BLaER1 treated with 17β-estradiol and CSF1 and Interleukin-3, amounts not matched to agents 10 nM and 100 nM (cell line): ENCODE measurements at regions not wholly inside any gene's neighbourhood (a gene's known extent, or its start where the extent isn't known, plus 50 kb on each side); places are given as distances from the start of the nearest gene placed in this dataset.

ENCODE experiments used
- H3K27ac ChIP-seq, 11 experiments: shearing (Covaris generic); formaldehyde crosslinking; 2 replicates each; pipeline ENCODE4 v1.8.1; 2022
- H3K27me3 ChIP-seq, 11 experiments: shearing (Covaris generic); formaldehyde crosslinking; 2 replicates each; pipeline ENCODE4 v1.8.1; 2022
- H3K36me3 ChIP-seq, 11 experiments: shearing (Covaris generic); formaldehyde crosslinking; 2 replicates each; pipeline ENCODE4 v1.8.1; 2022
- H3K4me1 ChIP-seq, 10 experiments: shearing (Covaris generic); formaldehyde crosslinking; 2 replicates each; pipeline ENCODE4 v1.8.1; 2022
- H3K4me2 ChIP-seq, 11 experiments: shearing (Covaris generic); formaldehyde crosslinking; 2 replicates each; pipeline ENCODE4 v1.8.1; 2022
- H3K4me3 ChIP-seq, 10 experiments: shearing (Covaris generic); formaldehyde crosslinking; 2 replicates each; pipeline ENCODE4 v1.8.1; 2022
- H3K9ac ChIP-seq, 11 experiments: shearing (Covaris generic); formaldehyde crosslinking; 2 replicates each; pipeline ENCODE4 v1.8.1; 2022
- H3K9me3 ChIP-seq, 11 experiments: shearing (Covaris generic); formaldehyde crosslinking; replicated peaks in 1 of 11; 2 replicates each; pipeline ENCODE4 v1.8.1; 2022
- H4K20me1 ChIP-seq, 11 experiments: shearing (Covaris generic); formaldehyde crosslinking; 2 replicates each; pipeline ENCODE4 v1.8.1; 2022
- Cebpa-rat ChIP-seq, 11 experiments: shearing (Covaris generic); IDR thresholded peaks; 2 replicates each; pipeline ENCODE4 v1.8.1; 2022

DNA sequence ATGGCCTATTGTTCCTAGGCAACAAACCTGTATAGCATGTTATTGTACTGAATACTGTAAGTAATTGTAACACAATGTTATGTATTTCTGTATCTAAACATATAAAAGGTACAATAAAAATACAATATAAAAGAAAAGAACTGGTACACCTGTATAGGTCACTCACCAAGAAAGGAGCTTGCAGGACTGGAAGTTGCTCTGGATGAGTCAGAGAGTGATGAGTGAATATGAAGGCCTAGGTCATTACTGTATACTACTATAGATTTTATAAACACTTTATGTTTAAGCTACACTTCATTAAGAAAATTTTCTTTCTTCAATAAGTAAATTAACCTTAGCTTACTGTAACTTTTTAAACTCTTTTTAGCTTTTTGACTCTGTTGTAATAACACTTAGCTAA is 559.9 kb downstream of the PLPP3 start:
- H4K20me1 ChIP-seq, result no peaks in the 10 kb centered on the region
- H3K4me1 ChIP-seq, result no peaks in the 10 kb centered on the region
- H3K4me2 ChIP-seq, result no peak overlapping the region
- H3K9me3 ChIP-seq, result peaks cover 0 to 7% (median 0%) of the 10 kb centered on the region in 11 experiments; a peak in 3 of 22 replicates
- no peak for TF ChIP-seq Cebpa-rat (IDR thresholded peaks at IDR 0.05)
- H3K9ac ChIP-seq, result no peak overlapping the region
- no peak overlapping the region for H3K27ac ChIP-seq
- no peaks in the 10 kb centered on the region for H3K27me3 ChIP-seq
- H3K36me3 ChIP-seq, result no peaks in the 10 kb centered on the region
- H3K4me3 ChIP-seq, result no peak overlapping the region

GRCh38 chr1:56017336-56017735 is 562.0 kb downstream of the PLPP3 start:
- Histone ChIP-seq H3K27me3 (no peaks in the 10 kb centered on the region), H3K27ac (no peak overlapping the region), H3K4me2 (no peak overlapping the region), H3K4me3 (no peak overlapping the region), H3K9me3 (peaks cover 0 to 7% (median 0%) of the 10 kb centered on the region in 11 experiments; a peak in 4 of 22 replicates), H3K36me3 (no peaks in the 10 kb centered on the region), H3K9ac (no peak overlapping the region), H4K20me1 (no peaks in the 10 kb centered on the region), H3K4me1 (no peaks in the 10 kb centered on the region)
- TF ChIP-seq Cebpa-rat (IDR thresholded peaks at IDR 0.05), result no peak

- no peak overlapping the region for H3K4me3 ChIP-seq
- no peak overlapping the region for H3K9ac ChIP-seq
- H3K9me3 ChIP-seq, result peaks cover 0 to 10% (median 0%) of the 10 kb centered on the region in 11 experiments; a peak in 5 of 22 replicates
- TF ChIP-seq Cebpa-rat (IDR thresholded peaks at IDR 0.05), result no peak
- peaks cover 0 to 7% (median 5%) of the 10 kb centered on the region in 10 experiments; a peak in 6 of 20 replicates for H3K4me1 ChIP-seq
- no peak overlapping the region for H3K27ac ChIP-seq
- H4K20me1 ChIP-seq, result no peaks in the 10 kb centered on the region
- no peaks in the 10 kb centered on the region for H3K27me3 ChIP-seq
- no peak overlapping the region for H3K4me2 ChIP-seq
- no peaks in the 10 kb centered on the region for H3K36me3 ChIP-seq
Observed at GRCh38 chr1:56003846-56004245, 575.5 kb downstream of the PLPP3 start.

DNA sequence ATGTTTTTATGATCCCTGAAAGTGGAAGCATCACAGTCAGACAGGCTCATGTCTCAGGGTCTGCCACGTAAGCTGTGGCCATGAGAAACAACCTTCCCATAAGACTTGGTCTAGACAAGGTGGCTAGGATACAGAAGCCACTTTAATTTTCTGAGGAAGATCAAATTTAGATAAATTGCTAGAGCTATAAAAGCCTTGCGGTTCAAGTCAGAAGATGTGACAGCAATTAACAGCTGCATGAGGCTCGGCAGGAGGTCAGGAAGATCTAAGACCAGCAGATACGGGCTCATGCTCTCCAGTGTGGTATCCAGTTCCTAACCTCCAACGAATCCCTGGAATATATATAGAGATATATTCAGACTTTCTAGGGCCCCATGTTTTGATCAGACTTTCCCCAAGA is 577.1 kb downstream of the PLPP3 start:
- Histone ChIP-seq H3K27me3 (no peaks in the 10 kb centered on the region), H3K9me3 (peaks cover 0 to 19% (median 0%) of the 10 kb centered on the region in 11 experiments; a peak in 6 of 22 replicates), H4K20me1 (no peaks in the 10 kb centered on the region), H3K36me3 (no peaks in the 10 kb centered on the region), H3K9ac (no peak overlapping the region), H3K4me2 (no peak overlapping the region), H3K4me1 (peaks cover 0 to 7% (median 5%) of the 10 kb centered on the region in 10 experiments; a peak in 6 of 20 replicates), H3K4me3 (no peak overlapping the region), H3K27ac (no peak overlapping the region)
- no peak for TF ChIP-seq Cebpa-rat (IDR thresholded peaks at IDR 0.05)

DNA sequence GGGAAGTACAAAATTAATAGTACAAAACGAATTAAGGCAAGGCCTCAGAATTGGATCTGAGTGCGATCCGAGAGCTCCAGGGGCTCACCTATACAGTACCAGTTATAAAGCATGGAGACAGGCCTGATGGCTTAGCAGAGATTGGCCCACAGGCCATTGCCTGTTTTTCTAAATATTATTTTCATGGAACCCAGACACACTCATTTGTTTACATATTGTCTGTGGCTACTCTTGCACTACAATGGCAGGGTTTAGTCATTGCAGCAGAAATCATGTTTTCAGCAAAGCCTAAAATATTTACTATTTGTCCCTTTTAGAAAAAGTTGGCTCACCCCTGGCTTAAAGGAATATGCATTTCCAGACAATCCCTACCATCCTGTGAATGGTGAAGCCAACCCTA is 578.9 kb downstream of the PLPP3 start:
- H3K4me2 ChIP-seq, result no peak overlapping the region
- TF ChIP-seq Cebpa-rat (IDR thresholded peaks at IDR 0.05), result no peak
- H3K9me3 ChIP-seq, result peaks cover 4 to 22% (median 9%) of the 10 kb centered on the region in 11 experiments; a peak in 15 of 22 replicates

GRCh38 chr1:55997536-55997935 is 581.8 kb downstream of the PLPP3 start:
- no peak overlapping the region for H3K4me2 ChIP-seq

More for the DNA sequence above, 578.9 kb downstream of the PLPP3 start:
- Histone ChIP-seq H3K27ac (no peak overlapping the region), H3K36me3 (no peaks in the 10 kb centered on the region), H3K4me1 (peaks cover 0 to 7% (median 5%) of the 10 kb centered on the region in 10 experiments; a peak in 6 of 20 replicates), H3K4me3 (no peak overlapping the region), H3K27me3 (no peaks in the 10 kb centered on the region), H3K9ac (no peak overlapping the region), H4K20me1 (no peaks in the 10 kb centered on the region)

DNA sequence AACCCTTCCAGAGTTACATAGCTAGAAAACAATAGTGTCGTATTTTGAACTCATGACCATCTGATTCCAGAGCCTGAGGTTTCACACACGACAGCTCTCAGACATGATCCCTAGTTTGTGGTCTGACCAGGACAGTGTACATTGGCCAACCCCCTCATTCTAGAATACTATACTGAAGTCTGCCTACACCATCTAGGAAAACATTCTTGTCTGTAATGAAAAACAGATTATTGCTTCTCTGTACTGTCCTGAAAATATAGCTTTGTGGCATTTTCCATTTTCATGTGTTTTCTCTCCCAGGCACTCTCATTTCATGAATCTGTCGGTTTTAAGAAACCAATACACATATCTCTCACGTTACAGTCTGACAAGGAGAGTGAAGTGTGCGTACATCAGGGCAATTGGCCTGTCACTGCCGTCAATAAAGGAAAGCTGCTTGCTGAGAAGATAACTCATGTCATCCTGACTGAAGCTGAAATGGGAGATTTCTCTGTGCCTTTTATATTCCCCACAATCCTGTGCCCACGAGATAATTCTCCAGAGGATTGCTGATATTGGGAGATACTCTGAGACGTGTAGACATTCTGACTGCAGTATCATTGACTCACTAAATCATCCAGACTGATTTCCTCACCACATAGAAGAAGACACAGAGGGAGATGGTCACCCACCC is 585.6 kb downstream of the PLPP3 start:
- Histone ChIP-seq H3K27me3 (no peaks in the 10 kb centered on the region), H3K36me3 (no peaks in the 10 kb centered on the region), H3K9ac (no peak overlapping the region), H4K20me1 (no peaks in the 10 kb centered on the region), H3K4me1 (no peaks in the 10 kb centered on the region), H3K9me3 (peaks cover 4 to 26% (median 11%) of the 10 kb centered on the region in 11 experiments; a peak in 14 of 22 replicates), H3K27ac (no peak overlapping the region), H3K4me3 (no peak overlapping the region), H3K4me2 (no peak overlapping the region)
- TF ChIP-seq Cebpa-rat (IDR thresholded peaks at IDR 0.05), result no peak

More at GRCh38 chr1:55997536-55997935, 581.8 kb downstream of the PLPP3 start:
- Histone ChIP-seq H4K20me1 (no peaks in the 10 kb centered on the region), H3K27me3 (no peaks in the 10 kb centered on the region), H3K4me3 (no peak overlapping the region), H3K27ac (no peak overlapping the region), H3K4me1 (no peaks in the 10 kb centered on the region), H3K36me3 (no peaks in the 10 kb centered on the region), H3K9ac (no peak overlapping the region), H3K9me3 (peaks cover 4 to 29% (median 11%) of the 10 kb centered on the region in 11 experiments; a peak in 14 of 22 replicates)
- TF ChIP-seq Cebpa-rat (IDR thresholded peaks at IDR 0.05), result no peak

GRCh38 chr1:55990007-55990406 is 589.4 kb downstream of the PLPP3 start:
- H3K4me2 ChIP-seq, result no peak overlapping the region

GRCh38 chr1:55988963-55989452 is 590.4 kb downstream of the PLPP3 start:
- Histone ChIP-seq H3K4me1 (no peaks in the 10 kb centered on the region), H4K20me1 (no peaks in the 10 kb centered on the region), H3K9ac (no peak overlapping the region), H3K9me3 (no peaks in the 10 kb centered on the region), H3K27ac (no peak overlapping the region), H3K27me3 (no peaks in the 10 kb centered on the region), H3K36me3 (no peaks in the 10 kb centered on the region), H3K4me2 (no peak overlapping the region), H3K4me3 (no peak overlapping the region)
- TF ChIP-seq Cebpa-rat (IDR thresholded peaks at IDR 0.05), result no peak

More at GRCh38 chr1:55990007-55990406, 589.4 kb downstream of the PLPP3 start:
- H3K36me3 ChIP-seq, result no peaks in the 10 kb centered on the region
- H4K20me1 ChIP-seq, result no peaks in the 10 kb centered on the region
- H3K9ac ChIP-seq, result no peak overlapping the region
- TF ChIP-seq Cebpa-rat (IDR thresholded peaks at IDR 0.05), result no peak
- no peaks in the 10 kb centered on the region for H3K4me1 ChIP-seq
- no peak overlapping the region for H3K4me3 ChIP-seq
- no peak overlapping the region for H3K27ac ChIP-seq
- no peaks in the 10 kb centered on the region for H3K27me3 ChIP-seq
- H3K9me3 ChIP-seq, result peaks cover 0 to 3% (median 0%) of the 10 kb centered on the region in 11 experiments; a peak in 5 of 22 replicates
